IPS-20b (cell line): ENCODE measurements at regions not wholly inside any gene's neighbourhood (a gene's known extent, or its start where the extent isn't known, plus 50 kb on each side); places are given as distances from the start of the nearest gene placed in this dataset.
"Not testable (repeated sequence)": the region's sequence is repeated elsewhere in the genome, so short reads cannot be mapped to it uniquely, and the experiment has no call there.

Experiments
- H3K27ac ChIP-seq: one replicate; pipeline ENCODE4 v1.5.1; 2013; ENCODE audit warnings: low read length
- H3K27me3 ChIP-seq: 2 replicates; pipeline ENCODE4 v1.6.1; 2013; ENCODE audit warnings: mild to moderate bottlenecking, low read length, inconsistent platforms; ENCODE audit not compliant: insufficient read depth
- H3K36me3 ChIP-seq: 2 replicates; pipeline ENCODE4 v1.6.1; 2013; ENCODE audit warnings: low read depth, mild to moderate bottlenecking, inconsistent platforms, low read length, moderate library complexity; ENCODE audit not compliant: insufficient read depth
- H3K4me1 ChIP-seq: 2 replicates; pipeline ENCODE4 v1.6.1; 2013; ENCODE audit warnings: mild to moderate bottlenecking, control low read depth, inconsistent platforms, low read length, moderate library complexity; ENCODE audit not compliant: insufficient read depth
- H3K4me3 ChIP-seq: 2 replicates; pipeline ENCODE4 v1.5.1; 2013; ENCODE audit warnings: mild to moderate bottlenecking, low read length, inconsistent platforms
- H3K9ac ChIP-seq: 2 replicates; pipeline ENCODE4 v1.6.1; 2013; ENCODE audit warnings: low read depth, mild to moderate bottlenecking, inconsistent platforms, low read length, moderate library complexity
- H3K9me3 ChIP-seq: 2 replicates; pipeline ENCODE4 v1.6.1; 2013; ENCODE audit warnings: mild to moderate bottlenecking, low read depth, low read length, inconsistent platforms; ENCODE audit not compliant: insufficient read depth

DNA sequence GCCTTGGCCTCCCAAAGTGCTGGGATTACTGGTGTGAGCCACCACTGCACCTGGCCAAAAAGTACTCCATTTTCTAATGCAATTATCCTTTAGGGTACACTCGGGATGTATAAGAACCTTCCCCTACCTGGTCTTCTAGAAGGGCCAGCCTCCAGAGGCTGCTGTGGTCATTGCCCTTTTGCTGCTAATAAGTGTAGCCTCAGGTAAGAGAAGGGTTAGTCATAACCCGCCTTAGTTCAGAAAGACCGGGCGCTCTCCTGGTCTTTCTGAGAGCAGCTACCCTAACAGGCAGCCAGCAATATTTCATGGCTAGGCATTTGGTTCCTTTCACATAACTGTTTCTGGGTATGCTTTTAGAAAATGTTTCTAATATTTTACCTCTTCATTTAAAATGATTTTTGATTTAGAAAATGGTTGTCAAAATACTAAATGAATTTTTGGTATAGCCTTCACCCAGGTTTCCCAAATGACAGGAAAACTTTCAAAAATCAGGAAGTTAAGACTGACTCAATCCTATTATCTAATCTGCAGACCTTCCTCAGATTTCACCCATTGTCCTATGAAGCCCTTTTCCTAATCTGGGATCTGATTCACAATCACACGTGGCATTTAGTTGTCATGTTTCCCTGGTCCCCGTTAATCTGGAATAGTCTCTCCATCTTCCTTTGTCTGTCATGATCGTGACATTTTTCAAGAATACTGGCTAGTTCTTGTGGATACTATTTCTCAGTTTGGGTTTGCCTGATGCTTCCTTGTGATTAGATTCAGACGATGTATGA lies 479.0 kb downstream of the SIPA1L2 start:
- H3K36me3 ChIP-seq: peaks cover 51% of the 10 kb centered on the region
- no peak overlapping the region for H3K4me3 ChIP-seq
- no peak overlapping the region for H3K27ac ChIP-seq
- H3K4me1 ChIP-seq: no peaks in the 10 kb centered on the region
- H3K9ac ChIP-seq: no peak overlapping the region
- H3K27me3 ChIP-seq: no peaks in the 10 kb centered on the region
- no peaks in the 10 kb centered on the region for H3K9me3 ChIP-seq

DNA sequence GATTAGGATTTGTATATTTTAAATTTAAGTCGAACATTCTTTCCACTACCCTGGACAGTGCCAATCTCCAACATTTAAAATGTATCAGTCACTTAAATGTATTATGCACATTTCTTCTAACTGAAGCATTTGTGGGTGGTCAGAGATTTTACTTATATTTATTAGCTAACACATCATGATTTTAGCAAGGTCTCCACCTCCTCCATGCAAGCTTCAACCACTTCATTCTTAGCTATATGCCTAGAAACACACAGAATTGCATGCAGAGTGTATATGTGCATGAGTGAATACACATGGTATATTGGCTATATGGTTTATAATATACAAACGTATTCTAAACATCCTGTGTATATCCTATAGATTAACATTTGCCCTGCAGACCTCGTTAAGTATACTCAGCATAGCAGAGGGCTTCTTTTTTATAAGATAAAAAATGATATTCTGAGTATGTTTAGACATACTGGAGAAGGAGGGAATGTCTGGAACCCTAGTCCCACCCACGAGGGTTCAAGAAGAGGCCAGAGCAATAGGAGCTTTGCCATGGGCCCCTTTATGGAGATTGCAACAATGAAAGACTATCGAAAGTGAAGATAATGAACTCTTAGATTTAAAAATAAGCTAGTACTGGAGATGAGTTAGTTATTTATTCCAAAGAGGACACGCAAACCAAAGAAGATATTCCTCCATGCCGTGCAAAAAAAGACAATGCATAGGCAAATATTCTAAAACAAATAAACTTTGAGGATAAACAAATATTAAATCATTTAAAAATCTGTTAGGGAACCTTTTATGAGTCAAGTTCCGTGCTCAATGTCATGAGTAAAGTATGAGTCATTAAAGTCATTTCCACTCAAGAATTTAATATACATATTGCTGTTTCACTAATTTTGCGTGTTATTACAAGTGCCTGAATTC lies 480.4 kb downstream of the SIPA1L2 start:
- Histone ChIP-seq H3K27me3 (no peaks in the 10 kb centered on the region), H3K27ac (no peak overlapping the region), H3K4me1 (no peaks in the 10 kb centered on the region), H3K36me3 (peaks cover 38% of the 10 kb centered on the region), H3K9ac (no peak overlapping the region), H3K9me3 (no peaks in the 10 kb centered on the region), H3K4me3 (no peak overlapping the region)

GRCh38 chr1:232147215-232147614 lies 482.7 kb downstream of the SIPA1L2 start:
- Histone ChIP-seq H3K4me3 (no peak overlapping the region), H3K4me1 (peaks cover 5% of the 10 kb centered on the region; the same call in 1 of the 2 replicates), H3K9me3 (no peaks in the 10 kb centered on the region), H3K27ac (no peak overlapping the region), H3K36me3 (peaks cover 19% of the 10 kb centered on the region), H3K9ac (no peak overlapping the region), H3K27me3 (no peaks in the 10 kb centered on the region)

GRCh38 chr1:232146514-232146913 lies 483.4 kb downstream of the SIPA1L2 start:
- no peak overlapping the region for H3K4me3 ChIP-seq
- H3K36me3 ChIP-seq: peaks cover 12% of the 10 kb centered on the region; the same call in 1 of the 2 replicates
- no peak overlapping the region for H3K9ac ChIP-seq
- no peak overlapping the region for H3K27ac ChIP-seq
- peaks cover 5% of the 10 kb centered on the region; the same call in 1 of the 2 replicates for H3K4me1 ChIP-seq
- H3K27me3 ChIP-seq: no peaks in the 10 kb centered on the region
- no peaks in the 10 kb centered on the region for H3K9me3 ChIP-seq

DNA sequence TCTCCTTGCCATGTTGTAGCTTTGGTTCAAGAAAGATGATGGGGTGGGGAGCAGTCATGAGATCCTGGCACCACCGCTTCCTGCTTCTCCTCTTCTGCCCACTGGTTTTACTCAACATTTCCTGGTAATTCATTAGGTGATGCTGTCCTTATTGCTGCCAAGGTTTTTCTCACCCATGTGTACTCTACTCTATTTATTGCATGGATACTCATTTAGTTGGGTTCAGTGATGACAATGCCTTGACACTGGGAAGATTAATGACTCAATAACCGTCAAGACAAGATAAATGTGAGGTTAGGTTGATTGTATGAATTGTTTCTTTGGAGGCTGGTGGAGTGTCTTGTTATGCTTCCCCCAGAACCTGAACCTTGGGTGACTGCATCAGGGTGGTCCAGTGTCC lies 484.2 kb downstream of the SIPA1L2 start:
- Histone ChIP-seq H3K4me1 (peaks cover 5% of the 10 kb centered on the region; the same call in 1 of the 2 replicates), H3K9ac (no peak overlapping the region), H3K27me3 (no peaks in the 10 kb centered on the region), H3K36me3 (peaks cover 6% of the 10 kb centered on the region; the same call in 1 of the 2 replicates), H3K9me3 (no peaks in the 10 kb centered on the region), H3K4me3 (no peak overlapping the region), H3K27ac (no peak overlapping the region)

DNA sequence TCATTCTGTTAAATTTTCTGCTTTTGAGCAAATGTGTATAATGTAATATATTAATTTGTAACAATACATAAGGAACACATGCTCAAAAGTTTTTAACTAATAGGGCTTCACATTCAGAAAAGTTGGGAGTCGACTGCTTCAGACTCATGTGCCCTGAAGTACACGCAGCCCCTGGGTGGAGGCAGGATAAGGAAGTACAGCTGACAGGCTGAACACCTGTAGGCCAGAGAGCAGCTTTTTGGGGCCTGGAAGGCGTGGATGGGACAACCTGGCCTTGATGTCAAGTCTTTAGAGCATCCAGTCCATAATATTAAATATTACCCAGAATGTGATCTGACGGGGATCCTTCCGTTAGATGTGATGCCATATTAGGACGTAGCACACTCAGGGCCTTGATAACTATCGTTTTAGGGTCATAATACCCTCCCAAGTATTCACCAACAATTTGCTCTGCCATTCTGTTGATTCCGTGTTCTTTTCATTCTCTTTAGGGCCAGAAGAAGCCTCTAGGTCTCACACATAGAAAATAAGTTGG lies 485.2 kb downstream of the SIPA1L2 start:
- H3K9ac ChIP-seq: no peak overlapping the region
- no peak overlapping the region for H3K27ac ChIP-seq
- no peaks in the 10 kb centered on the region for H3K27me3 ChIP-seq
- peaks cover 5% of the 10 kb centered on the region; the same call in 1 of the 2 replicates for H3K4me1 ChIP-seq
- H3K36me3 ChIP-seq: peaks cover 14% of the 10 kb centered on the region
- no peak overlapping the region for H3K4me3 ChIP-seq
- H3K9me3 ChIP-seq: peaks cover 4% of the 10 kb centered on the region; the same call in 1 of the 2 replicates

- H3K9ac ChIP-seq: no peak overlapping the region
- peaks cover 24% of the 10 kb centered on the region for H3K36me3 ChIP-seq
- no peak overlapping the region for H3K4me3 ChIP-seq
- H3K27ac ChIP-seq: no peak overlapping the region
- no peaks in the 10 kb centered on the region for H3K27me3 ChIP-seq
- peaks cover 9% of the 10 kb centered on the region; the same call in 1 of the 2 replicates for H3K4me1 ChIP-seq
- H3K9me3 ChIP-seq: peaks cover 4% of the 10 kb centered on the region; the same call in 1 of the 2 replicates
Observed at GRCh38 chr1:232143315-232143886, 486.5 kb downstream of the SIPA1L2 start.

DNA sequence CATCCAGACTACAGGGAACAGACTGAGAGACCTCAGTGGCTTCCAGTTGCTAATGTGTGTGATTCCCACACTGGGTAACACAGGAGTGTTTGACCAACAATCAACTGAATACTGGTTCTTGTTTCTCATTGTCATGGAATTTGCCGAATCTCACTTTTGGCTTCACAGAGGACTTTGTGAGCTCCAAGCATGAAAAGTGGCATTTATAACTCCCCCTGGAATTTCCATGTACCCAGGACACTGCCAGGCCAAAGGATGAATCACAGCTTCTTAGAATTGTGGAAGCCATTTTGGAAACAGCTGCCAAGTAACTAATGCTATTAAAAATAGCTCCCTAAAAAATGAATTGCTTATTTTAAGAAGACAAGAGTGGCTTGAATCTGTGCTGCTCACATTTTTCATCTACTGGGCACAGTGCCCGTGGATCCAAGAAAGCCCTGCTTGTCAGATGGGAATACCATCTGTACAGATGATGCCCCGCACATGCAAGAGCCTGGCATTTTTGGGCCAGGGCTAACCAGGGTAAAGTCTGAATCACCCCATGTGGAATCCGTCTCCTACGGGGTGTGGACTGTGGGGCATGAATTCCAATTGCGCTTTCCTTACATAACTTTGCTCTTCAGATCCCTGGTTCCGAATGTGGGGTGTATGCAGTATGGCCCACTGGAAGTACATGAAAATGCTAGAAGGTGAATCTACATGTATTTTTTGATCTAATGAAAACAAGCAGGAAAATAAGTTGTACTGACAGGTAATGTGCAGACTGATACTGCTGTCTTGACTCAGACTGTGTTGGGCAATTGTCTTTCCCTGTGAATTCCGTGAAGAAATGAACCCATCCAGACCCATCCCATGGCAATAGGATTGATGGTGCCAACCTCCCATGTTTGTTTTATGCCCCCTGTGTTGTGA lies 487.3 kb downstream of the SIPA1L2 start:
- Histone ChIP-seq H3K27me3 (no peaks in the 10 kb centered on the region), H3K9ac (no peak overlapping the region), H3K4me3 (no peak overlapping the region), H3K9me3 (peaks cover 4% of the 10 kb centered on the region; the same call in 1 of the 2 replicates), H3K36me3 (peaks cover 32% of the 10 kb centered on the region), H3K4me1 (peaks cover 9% of the 10 kb centered on the region; the same call in 1 of the 2 replicates), H3K27ac (no peak overlapping the region)

- not testable (repeated sequence) for H3K27me3 ChIP-seq, H3K9me3 ChIP-seq, H3K4me3 ChIP-seq, H3K27ac ChIP-seq, H3K9ac ChIP-seq
- H3K36me3 ChIP-seq: peaks cover 47% of the 10 kb centered on the region
- peaks cover 15% of the 10 kb centered on the region; the same call in 1 of the 2 replicates for H3K4me1 ChIP-seq
Observed at GRCh38 chr1:232141167-232141448, 488.8 kb downstream of the SIPA1L2 start.

DNA sequence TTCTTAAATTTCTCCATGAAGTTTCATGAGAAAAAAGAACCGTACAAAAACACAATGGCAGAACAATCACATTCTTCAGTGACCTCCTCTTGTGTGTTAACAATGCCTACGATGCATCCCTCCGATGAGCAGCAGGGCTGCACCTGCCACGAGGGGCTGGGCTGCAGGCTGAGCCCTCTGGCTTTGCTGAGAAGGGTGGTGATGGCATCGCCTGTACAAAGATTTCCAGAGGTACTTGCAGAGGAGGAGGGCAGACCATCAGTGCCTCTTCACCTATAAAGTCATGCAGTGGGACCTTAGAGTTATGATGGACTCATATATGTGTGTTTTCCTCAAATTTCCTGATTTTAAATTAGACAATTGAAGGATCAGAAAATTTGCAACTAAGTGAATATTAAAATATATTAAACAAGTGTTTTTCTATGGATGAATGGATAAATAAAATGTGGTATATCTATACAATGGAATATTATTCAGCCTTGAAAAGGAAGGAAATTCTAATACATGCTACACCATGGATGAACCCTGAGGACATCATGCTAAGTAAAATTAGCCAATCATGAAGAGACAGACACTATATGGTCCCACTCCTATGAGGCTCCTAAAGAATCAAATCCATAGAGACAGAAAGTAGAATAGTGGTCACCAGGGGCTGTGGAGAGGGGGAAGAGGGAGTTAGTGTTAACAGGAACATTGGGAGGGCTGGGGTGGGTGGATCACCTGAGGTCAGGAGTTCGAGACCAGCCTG lies 489.3 kb downstream of the SIPA1L2 start:
- Histone ChIP-seq H3K4me1 (peaks cover 20% of the 10 kb centered on the region; the same call in 1 of the 2 replicates), H3K4me3 (no peak overlapping the region), H3K27ac (no peak overlapping the region), H3K9ac (no peak overlapping the region), H3K9me3 (peaks cover 4% of the 10 kb centered on the region; the same call in 1 of the 2 replicates), H3K36me3 (peaks cover 53% of the 10 kb centered on the region), H3K27me3 (no peaks in the 10 kb centered on the region)
